ENCODE measurements at regions not wholly inside any gene's neighbourhood (a gene's known extent, or its start where the extent isn't known, plus 50 kb on each side); places are given as distances from the start of the nearest gene placed in this dataset.

GRCh38 chr16:26475596-26475995, 591.1 kb upstream of the C16orf82 start:
- Histone ChIP-seq H3K9me3 (ENCODE audit: control insufficient read depth, insufficient read depth, low read length) (no peaks in the 10 kb centered on the region), H3F3A (ENCODE audit: control insufficient read depth, insufficient read depth) (no peaks in the 10 kb centered on the region), H3K4me1 (ENCODE audit: control insufficient read depth, low read length) (no peaks in the 10 kb centered on the region), H3K4me2 (ENCODE audit: low read length) (no peak overlapping the region), H4K20me1 (ENCODE audit: control insufficient read depth, insufficient read depth, low read depth, low read length) (no peaks in the 10 kb centered on the region), H3K4me3 (ENCODE audit: low read length) (no peak overlapping the region), H3K79me2 (ENCODE audit: control insufficient read depth, low read length) (no peaks in the 10 kb centered on the region), H3K9me2 (replicated peaks; ENCODE audit: control insufficient read depth, low read length) (no peaks in the 10 kb centered on the region), H3K27me3 (ENCODE audit: control insufficient read depth, low read length) (no peaks in the 10 kb centered on the region; the same call in 1 of the 2 replicates), H3K36me3 (ENCODE audit: control insufficient read depth, low read length) (no peaks in the 10 kb centered on the region), H3K27ac (ENCODE audit: low read depth, low read length) (no peak overlapping the region)
- TF ChIP-seq CTCF (IDR thresholded peaks at IDR 0.05; ENCODE audit: low read depth, low read length, poor library complexity, severe bottlenecking) (no peak), EZH2phosphoT487 (IDR thresholded peaks at IDR 0.05; ENCODE audit: borderline replicate concordance, low read length) (no peak)

DNA sequence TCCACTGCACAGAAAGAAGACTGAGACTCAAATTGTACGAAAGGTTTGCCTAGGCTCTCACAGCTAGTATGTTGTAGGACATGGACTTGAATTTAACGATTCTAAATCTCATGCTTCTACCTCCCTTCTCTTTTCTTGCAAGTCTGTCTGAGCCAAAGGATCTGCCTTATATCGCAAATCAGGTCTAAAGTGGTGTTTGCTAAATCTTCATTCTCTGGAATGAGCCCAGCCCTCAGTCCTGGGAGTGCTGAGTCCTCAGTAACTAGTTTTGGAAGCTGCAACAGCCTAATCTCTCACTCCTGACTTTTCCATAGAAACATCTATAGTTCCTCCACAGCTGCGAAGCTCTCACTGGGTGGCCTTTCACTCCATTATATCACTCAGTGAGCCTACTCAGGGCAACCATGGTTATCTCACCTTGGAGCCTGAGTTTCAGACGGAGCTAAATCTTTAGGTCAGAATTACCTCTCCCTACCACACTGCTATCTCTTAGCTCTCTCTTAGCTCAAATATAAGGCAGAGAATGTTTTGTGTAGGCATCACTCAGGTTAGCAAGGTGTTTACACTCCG, 575.5 kb upstream of the C16orf82 start:
- Histone ChIP-seq H3F3A (ENCODE audit: control insufficient read depth, insufficient read depth) (no peaks in the 10 kb centered on the region), H3K27ac (ENCODE audit: low read depth, low read length) (no peak overlapping the region), H3K9me3 (ENCODE audit: control insufficient read depth, insufficient read depth, low read length) (no peaks in the 10 kb centered on the region), H4K20me1 (ENCODE audit: control insufficient read depth, insufficient read depth, low read depth, low read length) (no peaks in the 10 kb centered on the region), H3K36me3 (ENCODE audit: control insufficient read depth, low read length) (no peaks in the 10 kb centered on the region), H3K4me3 (ENCODE audit: low read length) (no peak overlapping the region), H3K4me2 (ENCODE audit: low read length) (no peak overlapping the region), H3K4me1 (ENCODE audit: control insufficient read depth, low read length) (no peaks in the 10 kb centered on the region), H3K9me2 (replicated peaks; ENCODE audit: control insufficient read depth, low read length) (no peaks in the 10 kb centered on the region), H3K79me2 (ENCODE audit: control insufficient read depth, low read length) (no peaks in the 10 kb centered on the region), H3K27me3 (ENCODE audit: control insufficient read depth, low read length) (no peaks in the 10 kb centered on the region; the same call in 1 of the 2 replicates)
- TF ChIP-seq CTCF (IDR thresholded peaks at IDR 0.05; ENCODE audit: low read depth, low read length, poor library complexity, severe bottlenecking) (no peak), EZH2phosphoT487 (IDR thresholded peaks at IDR 0.05; ENCODE audit: borderline replicate concordance, low read length) (no peak)

GRCh38 chr16:26491962-26492361, 574.8 kb upstream of the C16orf82 start:
- no peak overlapping the region for H3K27ac ChIP-seq (ENCODE audit: low read depth, low read length)
- H3K9me2 ChIP-seq (replicated peaks; ENCODE audit: control insufficient read depth, low read length), result no peaks in the 10 kb centered on the region
- TF ChIP-seq CTCF (IDR thresholded peaks at IDR 0.05; ENCODE audit: low read depth, low read length, poor library complexity, severe bottlenecking), result no peak
- TF ChIP-seq EZH2phosphoT487 (IDR thresholded peaks at IDR 0.05; ENCODE audit: borderline replicate concordance, low read length), result no peak
- no peak overlapping the region for H3K4me3 ChIP-seq (ENCODE audit: low read length)
- no peaks in the 10 kb centered on the region for H3K36me3 ChIP-seq (ENCODE audit: control insufficient read depth, low read length)
- H3F3A ChIP-seq (ENCODE audit: control insufficient read depth, insufficient read depth), result no peaks in the 10 kb centered on the region
- H3K9me3 ChIP-seq (ENCODE audit: control insufficient read depth, insufficient read depth, low read length), result no peaks in the 10 kb centered on the region
- no peaks in the 10 kb centered on the region; the same call in 1 of the 2 replicates for H3K27me3 ChIP-seq (ENCODE audit: control insufficient read depth, low read length)
- H3K4me1 ChIP-seq (ENCODE audit: control insufficient read depth, low read length), result no peaks in the 10 kb centered on the region
- no peaks in the 10 kb centered on the region for H4K20me1 ChIP-seq (ENCODE audit: control insufficient read depth, insufficient read depth, low read depth, low read length)
- H3K79me2 ChIP-seq (ENCODE audit: control insufficient read depth, low read length), result no peaks in the 10 kb centered on the region
- no peak overlapping the region for H3K4me2 ChIP-seq (ENCODE audit: low read length)
